Liver (tissue), 3 donors: ENCODE measurements at regions not wholly inside any gene's neighbourhood (a gene's known extent, or its start where the extent isn't known, plus 50 kb on each side); places are given as distances from the start of the nearest gene placed in this dataset.

Source experiments
- ATF3 ChIP-seq: IDR thresholded peaks from 2 replicates; pipeline ENCODE4 v1.6.1; 2016; ENCODE audit warnings: antibody characterized with exemption
- CTCF ChIP-seq: fragments of 150-350 bp; IDR thresholded peaks from 2 replicates; pipeline ENCODE4 v1.5.1; 2017; ENCODE audit warnings: improper control_type of control experiment, low read depth, low read length; ENCODE audit not compliant: missing input control
- EGR1 ChIP-seq, 2 donors: IDR thresholded peaks; 2 replicates each; pipeline ENCODE4 v1.6.1; 2016 to 2018; ENCODE audit warnings: antibody characterized with exemption in 2 of 2, low read depth in 2 of 2
- GABPA ChIP-seq, 2 donors: IDR thresholded peaks in 1 of 2; conservative IDR thresholded peaks in 1 of 2; 2 replicates each; pipeline ENCODE4 v1.6.1; 2016; ENCODE audit warnings: antibody characterized with exemption in 2 of 2, mild to moderate bottlenecking in 1 of 2, moderate library complexity in 1 of 2
- HNF4A ChIP-seq, 2 donors: conservative IDR thresholded peaks; 2 replicates each; pipeline ENCODE4 v1.6.1; 2016; ENCODE audit warnings: antibody characterized with exemption in 2 of 2, mild to moderate bottlenecking in 2 of 2
- JUND ChIP-seq, 2 donors: IDR thresholded peaks; 2 replicates each; pipeline ENCODE4 v1.6.1; 2016; ENCODE audit warnings: antibody characterized with exemption in 2 of 2
- MAX ChIP-seq: IDR thresholded peaks from 2 replicates; pipeline ENCODE4 v1.6.1; 2016; ENCODE audit warnings: antibody characterized with exemption
- NR2F2 ChIP-seq: IDR thresholded peaks from 2 replicates; pipeline ENCODE4 v1.6.1; 2016; ENCODE audit warnings: antibody characterized with exemption
- RAD21 ChIP-seq, 2 donors: IDR thresholded peaks; 2 replicates each; pipeline ENCODE4 v1.6.1; 2016; ENCODE audit warnings: antibody characterized with exemption in 2 of 2, mild to moderate bottlenecking in 2 of 2
- REST ChIP-seq: IDR thresholded peaks from 2 replicates; pipeline ENCODE4 v1.6.1; 2016; ENCODE audit warnings: antibody characterized with exemption, mild to moderate bottlenecking
- SP1 ChIP-seq: IDR thresholded peaks from 2 replicates; pipeline ENCODE4 v1.6.1; 2018; ENCODE audit warnings: antibody characterized with exemption, mild to moderate bottlenecking
- TAF1 ChIP-seq: conservative IDR thresholded peaks from 2 replicates; pipeline ENCODE4 v1.6.1; 2016; ENCODE audit warnings: antibody characterized with exemption, mild to moderate bottlenecking
- YY1 ChIP-seq: IDR thresholded peaks from 2 replicates; pipeline ENCODE4 v1.6.1; 2016; ENCODE audit warnings: antibody characterized with exemption, mild to moderate bottlenecking
- donor health status: healthy.
- donor health status: healthy.

GRCh38 chr7:10910447-10910846 is 63.2 kb upstream of the PHF14 start:
- no peak for TF ChIP-seq GABPA (IDR thresholded peaks at IDR 0.05 in 1 of 2, conservative IDR thresholded peaks at IDR 0.05 in 1 of 2)
- TF ChIP-seq CTCF: no peak
- TF ChIP-seq TAF1: no peak
- TF ChIP-seq NR2F2: no peak
- no peak for TF ChIP-seq ATF3
- TF ChIP-seq RAD21 (IDR thresholded peaks at IDR 0.05): no peak
- TF ChIP-seq EGR1 (IDR thresholded peaks at IDR 0.05; ENCODE audit: low read depth in 2 of 2): no peak
- no peak for TF ChIP-seq JUND (IDR thresholded peaks at IDR 0.05)
- no peak for TF ChIP-seq REST
- TF ChIP-seq YY1: no peak
- no peak for TF ChIP-seq MAX
- TF ChIP-seq HNF4A (conservative IDR thresholded peaks at IDR 0.05): no peak
- TF ChIP-seq SP1: no peak
